OCI-LY3 (cell line): ENCODE measurements at regions not wholly inside any gene's neighbourhood (a gene's known extent, or its start where the extent isn't known, plus 50 kb on each side); places are given as distances from the start of the nearest gene placed in this dataset.

Source experiments
- EZH2phosphoT487 ChIP-seq: fragments of 200-600 bp; shearing (Covaris generic); IDR thresholded peaks from 2 replicates; pipeline ENCODE4 v1.6.1; 2018; ENCODE audit warnings: antibody characterized with exemption, mixed run types, low read depth
- TF ChIP-seq, protein P1 (sequence below): fragments of 200-600, 300-600 bp; sonication (generic); IDR thresholded peaks from 2 replicates; pipeline ENCODE4 v1.5.1; 2014; ENCODE audit warnings: antibody characterized with exemption, low read length, low read depth

- TF ChIP-seq, protein P1, sequence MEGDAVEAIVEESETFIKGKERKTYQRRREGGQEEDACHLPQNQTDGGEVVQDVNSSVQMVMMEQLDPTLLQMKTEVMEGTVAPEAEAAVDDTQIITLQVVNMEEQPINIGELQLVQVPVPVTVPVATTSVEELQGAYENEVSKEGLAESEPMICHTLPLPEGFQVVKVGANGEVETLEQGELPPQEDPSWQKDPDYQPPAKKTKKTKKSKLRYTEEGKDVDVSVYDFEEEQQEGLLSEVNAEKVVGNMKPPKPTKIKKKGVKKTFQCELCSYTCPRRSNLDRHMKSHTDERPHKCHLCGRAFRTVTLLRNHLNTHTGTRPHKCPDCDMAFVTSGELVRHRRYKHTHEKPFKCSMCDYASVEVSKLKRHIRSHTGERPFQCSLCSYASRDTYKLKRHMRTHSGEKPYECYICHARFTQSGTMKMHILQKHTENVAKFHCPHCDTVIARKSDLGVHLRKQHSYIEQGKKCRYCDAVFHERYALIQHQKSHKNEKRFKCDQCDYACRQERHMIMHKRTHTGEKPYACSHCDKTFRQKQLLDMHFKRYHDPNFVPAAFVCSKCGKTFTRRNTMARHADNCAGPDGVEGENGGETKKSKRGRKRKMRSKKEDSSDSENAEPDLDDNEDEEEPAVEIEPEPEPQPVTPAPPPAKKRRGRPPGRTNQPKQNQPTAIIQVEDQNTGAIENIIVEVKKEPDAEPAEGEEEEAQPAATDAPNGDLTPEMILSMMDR = no peak
- TF ChIP-seq EZH2phosphoT487 = no peak
These were observed 405.0 kb upstream of the ZMIZ1 start for GRCh38 chr10:78663721-78664120.
